GM23248 (cell line): ENCODE measurements at regions not wholly inside any gene's neighbourhood (a gene's known extent, or its start where the extent isn't known, plus 50 kb on each side); places are given as distances from the start of the nearest gene placed in this dataset.

Experiments used
- EZH2 ChIP-seq: fragments of 200-600 bp; sonication (generic); IDR thresholded peaks from 2 replicates; pipeline ENCODE4 v1.6.1; 2018; ENCODE audit warnings: antibody characterized with exemption, mild to moderate bottlenecking; ENCODE audit not compliant: insufficient read depth, poor library complexity, severe bottlenecking
- EZH2phosphoT487 ChIP-seq: fragments of 200-600 bp; sonication (generic); IDR thresholded peaks from 2 replicates; pipeline ENCODE4 v1.6.1; 2018; ENCODE audit warnings: antibody characterized with exemption, moderate library complexity, mild to moderate bottlenecking, low read depth; ENCODE audit not compliant: insufficient read depth

DNA sequence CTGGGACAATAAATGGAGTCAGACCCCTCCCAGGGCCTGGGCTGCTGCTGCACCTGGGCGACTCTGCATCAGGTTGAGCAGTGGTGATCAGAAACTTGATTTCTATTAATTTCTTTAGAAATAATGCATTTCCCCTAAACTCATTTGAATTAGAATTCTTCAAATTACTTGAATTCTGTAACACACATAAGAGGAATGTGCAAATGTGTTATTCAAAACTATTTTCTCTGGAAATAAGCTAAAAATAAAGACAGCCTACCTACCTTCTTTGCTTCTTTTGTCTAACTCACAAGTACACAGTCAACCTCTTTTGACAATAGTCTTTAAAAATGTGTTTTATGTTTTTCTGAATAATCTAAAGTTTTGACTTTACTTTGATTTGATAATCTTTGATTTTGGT is 433.0 kb downstream of the KLF12 start:
- TF ChIP-seq EZH2 (no peak), EZH2phosphoT487 (no peak)
